Kidney tubule cell (primary cell): ENCODE measurements at regions not wholly inside any gene's neighbourhood (a gene's known extent, or its start where the extent isn't known, plus 50 kb on each side); places are given as distances from the start of the nearest gene placed in this dataset.

Experiments used
- DNase-seq: peaks from one replicate; pipeline ENCODE4 v3.0.0-alpha.2; 2018; ENCODE audit warnings: low spot score

DNA sequence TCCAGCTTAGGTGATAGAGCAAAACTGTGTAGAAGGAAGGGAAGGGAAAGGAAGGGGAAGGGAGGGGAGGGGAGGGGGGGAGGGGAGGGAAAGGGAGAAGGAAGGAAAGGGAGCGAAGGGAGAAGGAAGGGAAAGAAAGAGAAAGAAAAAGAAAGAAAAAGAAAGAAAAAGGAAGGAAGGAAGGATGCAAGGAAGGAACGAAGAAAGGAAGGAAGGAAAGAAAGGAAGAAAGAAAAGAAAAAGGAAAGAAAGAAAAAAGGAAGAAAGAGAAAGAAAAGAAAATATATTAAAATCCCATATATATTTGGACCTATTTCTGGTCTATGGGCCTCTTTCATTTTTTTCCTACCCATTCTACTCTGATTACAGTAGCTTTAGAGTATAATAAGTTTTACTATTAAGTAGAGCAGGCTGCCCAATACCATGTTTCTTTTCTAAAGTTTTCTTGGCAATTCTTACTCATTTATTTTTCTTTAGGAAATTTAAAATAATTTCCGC is 229.1 kb downstream of the AUH start:
- DNase-seq: no peak

GRCh38 chr9:91134608-91135007 is 227.1 kb downstream of the AUH start:
- DNase-seq: no peak

- no peak for DNase-seq
These were observed 224.3 kb downstream of the AUH start for GRCh38 chr9:91137391-91137790.

DNA sequence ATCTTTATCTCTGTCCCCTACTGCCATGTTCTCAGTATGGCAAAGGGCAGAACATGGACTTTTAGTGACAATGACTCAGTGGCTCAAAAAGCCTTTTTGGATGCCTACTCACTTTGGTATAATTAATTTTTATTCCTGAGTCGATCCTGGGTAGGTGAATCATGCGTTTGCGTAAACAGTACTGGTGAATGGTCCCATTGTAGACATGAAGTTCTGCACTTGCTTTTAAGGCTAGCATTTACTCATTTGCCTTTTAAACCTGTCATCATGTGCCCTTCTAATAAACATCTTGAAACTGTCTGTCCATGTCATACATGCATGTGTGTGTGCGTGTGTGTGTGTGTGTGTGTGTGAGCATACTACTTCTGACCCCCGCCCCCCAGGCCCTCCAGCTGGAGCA is 223.0 kb downstream of the AUH start:
- peak; percentile 55 for DNase-seq

DNA sequence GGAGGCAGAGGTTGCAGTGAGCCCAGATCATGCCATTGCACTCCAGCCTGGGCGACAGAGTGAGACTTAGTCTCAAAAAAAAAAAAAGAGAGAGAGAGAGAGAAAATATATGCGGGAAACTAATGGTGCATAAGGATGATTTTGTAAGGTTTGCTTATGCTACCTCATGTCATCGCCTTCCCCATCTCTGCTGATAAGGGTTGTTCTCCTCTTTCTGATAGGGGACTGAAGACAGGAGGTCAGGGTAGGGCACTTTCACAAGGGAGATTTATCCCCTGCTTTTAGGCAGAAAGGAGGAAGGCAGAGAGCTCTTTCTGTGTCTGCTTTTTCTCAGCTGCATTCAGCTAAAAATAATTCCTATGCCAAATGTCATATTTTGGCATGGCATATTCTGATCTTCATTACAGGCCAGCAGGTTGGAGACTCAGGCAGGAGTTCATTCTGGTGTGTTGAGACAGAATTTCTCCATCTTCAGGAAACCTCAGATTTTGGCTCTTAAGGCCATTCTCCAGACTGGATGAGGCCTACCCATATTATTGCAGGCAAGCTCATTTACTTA is 220.2 kb downstream of the AUH start:
- no peak for DNase-seq

DNA sequence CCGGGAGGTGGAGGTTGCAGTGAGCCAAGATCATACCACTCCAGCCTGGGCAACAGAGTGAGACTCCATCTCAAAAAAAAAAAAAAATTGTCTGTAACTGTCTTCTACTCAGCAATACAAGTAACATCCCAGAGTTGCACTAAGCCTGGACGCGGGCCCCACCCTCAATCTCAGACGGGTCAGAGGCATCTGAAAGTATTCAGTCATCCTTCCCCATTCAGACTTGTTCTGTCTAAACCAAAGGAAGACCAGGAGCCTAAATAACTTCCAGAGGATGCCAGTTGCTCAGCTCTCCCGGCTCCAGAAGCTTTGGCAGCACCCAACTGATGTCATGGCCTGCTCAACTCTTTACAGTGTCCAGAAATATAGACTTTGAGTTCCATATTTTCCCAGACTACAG is 218.6 kb downstream of the AUH start:
- DNase-seq: no peak

DNA sequence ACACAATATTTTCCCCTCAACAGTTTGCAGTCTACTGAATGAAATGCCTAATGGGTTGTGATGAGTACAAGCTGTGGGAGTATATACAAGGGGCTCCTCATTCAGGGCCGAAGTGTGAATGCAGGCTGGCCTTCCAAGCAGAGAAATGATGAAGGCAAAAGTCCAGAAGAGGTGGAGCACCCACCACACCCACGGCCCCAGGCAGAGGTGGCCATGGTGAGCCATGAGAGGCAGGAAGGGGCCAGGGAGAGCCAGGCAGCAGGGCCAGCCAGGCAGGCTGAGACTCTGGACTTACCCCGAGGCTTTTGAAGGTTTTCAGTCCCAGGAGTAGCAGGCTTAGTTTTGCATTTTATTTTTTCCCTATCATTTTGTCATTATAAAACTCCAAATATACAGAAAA is 218.1 kb downstream of the AUH start:
- no peak for DNase-seq

- DNase-seq: no peak
These were observed 216.9 kb downstream of the AUH start for GRCh38 chr9:91144769-91145168.

DNA sequence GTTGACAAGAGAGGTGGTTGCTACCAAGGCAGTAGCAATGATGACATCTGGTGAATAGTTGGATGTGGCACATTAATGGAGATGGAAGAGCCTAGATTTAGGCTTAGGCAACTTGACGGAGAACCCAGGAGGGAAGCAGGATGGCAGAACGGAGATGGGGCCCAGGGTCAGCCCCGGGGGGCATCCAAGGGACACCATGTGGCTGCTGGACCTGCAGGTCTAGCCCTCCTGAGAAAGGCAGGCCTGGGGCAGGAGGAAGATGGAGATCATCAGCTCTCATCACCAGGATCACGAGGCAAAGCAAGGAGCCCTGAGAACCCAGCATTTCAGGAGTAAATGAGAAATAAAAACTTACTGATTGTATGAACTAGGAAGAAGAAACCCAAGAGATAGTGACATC is 216.2 kb downstream of the AUH start:
- DNase-seq: no peak

DNA sequence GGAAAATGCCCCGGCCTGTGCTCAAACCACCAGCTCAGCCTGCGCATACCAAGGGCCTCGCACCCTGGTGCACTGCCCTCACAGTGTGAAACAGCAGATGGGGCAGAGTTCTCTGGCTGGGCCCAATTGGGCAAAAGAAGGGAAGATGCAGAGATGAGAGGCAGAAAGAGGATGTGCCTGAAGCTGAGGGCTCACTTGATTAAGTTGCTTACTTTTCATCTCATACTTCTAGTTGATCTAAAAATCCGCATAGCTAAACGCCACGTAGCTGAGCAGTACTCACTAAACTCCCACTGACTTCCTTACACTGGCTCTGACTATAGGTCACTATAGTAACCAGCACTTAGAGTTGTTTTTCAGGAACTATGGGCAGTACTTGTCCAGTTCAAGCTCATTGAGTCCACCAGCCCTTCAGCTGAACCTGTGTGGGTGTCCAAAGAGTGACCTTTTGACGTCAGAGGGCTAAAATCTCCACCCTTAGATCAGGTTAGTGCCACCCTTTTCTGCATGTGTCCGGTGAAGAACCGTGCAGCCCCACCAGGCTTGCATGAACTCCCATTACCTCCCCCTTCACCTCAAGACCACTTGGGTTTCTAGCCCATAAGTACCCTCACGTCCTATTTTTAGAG is 215.2 kb downstream of the AUH start:
- peak; percentile 27 for DNase-seq

DNA sequence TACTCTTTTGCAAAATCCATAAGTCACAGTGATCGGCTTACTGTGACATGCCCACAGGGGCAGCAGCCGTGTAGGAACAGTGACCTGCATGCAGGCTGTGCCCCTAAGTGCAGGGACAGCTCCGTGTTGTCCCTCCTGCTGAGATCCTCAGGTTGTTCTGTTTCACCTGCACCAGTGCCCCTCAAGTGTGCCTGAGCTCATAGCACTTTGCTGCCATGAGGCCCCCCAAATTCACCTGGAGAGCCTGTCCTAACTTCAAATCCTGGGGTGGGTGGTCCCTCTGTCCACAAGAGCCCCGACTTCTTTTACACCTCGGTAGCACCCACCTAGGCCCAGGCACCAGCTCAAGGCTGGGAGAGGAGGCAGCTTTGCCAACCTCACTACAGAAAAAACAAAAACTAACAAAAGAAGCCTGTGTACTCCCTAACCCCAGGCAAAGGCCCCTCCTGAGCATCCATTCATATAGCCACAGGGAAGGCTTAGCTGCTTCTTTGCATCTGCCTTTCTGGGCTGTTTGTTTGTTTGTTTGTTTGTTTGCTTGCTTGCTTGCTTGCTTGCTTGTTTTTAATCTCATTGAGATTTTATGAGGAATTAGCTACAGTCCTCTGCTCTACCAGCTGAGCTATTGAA is 214.5 kb downstream of the AUH start:
- no peak for DNase-seq

GRCh38 chr9:91148306-91148705 is 213.4 kb downstream of the AUH start:
- no peak for DNase-seq

DNA sequence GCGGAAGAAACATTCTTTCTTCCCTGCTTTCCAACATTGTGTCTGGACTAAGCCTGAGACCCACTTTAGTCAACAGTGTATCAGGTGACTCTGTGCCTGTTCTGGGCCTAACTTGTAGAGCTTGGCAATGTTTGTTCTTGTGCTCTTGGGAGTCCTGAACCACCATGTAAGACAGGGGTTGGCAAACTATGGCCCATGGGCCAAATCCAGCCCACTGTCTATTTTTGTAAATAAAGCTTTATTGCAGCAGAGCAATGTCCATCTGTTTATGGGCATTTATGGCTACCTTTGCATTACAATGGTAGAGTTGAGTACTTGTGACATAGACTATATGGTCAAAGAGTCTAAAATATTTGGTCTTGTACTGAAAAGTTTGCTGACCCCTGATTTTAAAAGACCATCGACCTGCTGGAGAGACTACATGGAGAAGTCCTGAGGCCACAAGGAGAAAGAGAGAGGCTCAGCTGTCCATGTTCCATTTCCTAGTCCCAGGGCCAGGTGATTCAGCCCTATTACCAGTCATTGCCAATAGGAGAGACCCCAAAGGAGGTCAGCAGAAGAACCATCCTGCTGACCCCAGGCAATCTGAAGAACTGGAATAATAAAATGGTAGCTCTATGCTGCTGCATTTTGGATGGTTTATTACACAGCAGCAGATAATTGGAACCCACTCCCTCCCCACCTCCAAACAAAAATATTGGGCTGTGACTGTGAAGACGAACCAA is 211.3 kb downstream of the AUH start:
- DNase-seq: no peak

GRCh38 chr9:91150998-91151717 is 210.6 kb downstream of the AUH start:
- DNase-seq: no peak

GRCh38 chr9:91151718-91152095 is 210.0 kb downstream of the AUH start:
- DNase-seq: no peak

DNA sequence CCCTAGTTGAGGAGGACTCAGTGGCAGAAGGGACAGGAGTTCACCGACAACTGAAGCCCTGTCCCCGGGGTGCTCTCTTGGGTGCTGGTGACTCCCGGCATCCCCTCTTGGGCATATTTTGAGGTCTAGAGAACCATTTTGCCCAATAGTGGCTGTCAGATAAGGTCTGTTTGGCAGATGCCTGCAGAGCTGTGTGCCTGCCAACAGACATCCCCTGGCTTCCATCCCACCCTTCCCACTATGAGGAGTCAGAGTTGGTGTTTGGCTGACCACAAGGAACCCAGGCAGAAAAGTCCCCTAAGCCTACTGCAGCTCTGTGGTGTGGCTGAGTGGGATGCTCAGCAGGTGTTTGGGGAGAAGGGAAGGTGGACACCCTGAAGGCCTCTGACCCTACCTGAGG is 207.0 kb downstream of the AUH start:
- DNase-seq: no peak

DNA sequence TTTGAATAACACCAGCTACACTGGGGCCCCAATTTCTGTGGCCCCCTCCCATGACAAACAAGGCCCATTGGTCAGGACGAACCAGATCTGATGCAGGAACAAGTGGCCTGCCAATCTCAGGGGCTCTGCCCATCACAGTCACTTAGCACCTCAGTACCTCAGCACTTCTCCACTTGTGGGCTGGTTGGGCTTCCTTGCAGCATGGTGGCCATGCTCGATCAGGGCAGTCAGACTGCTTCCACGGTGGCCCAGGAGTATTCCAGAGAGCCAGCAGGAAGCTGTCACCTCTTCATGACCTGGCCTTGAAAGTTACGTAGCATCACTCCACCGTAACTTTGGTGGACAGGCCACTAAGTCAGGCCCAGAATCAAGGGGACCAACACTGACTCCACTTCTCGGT is 206.5 kb downstream of the AUH start:
- DNase-seq: no peak

DNA sequence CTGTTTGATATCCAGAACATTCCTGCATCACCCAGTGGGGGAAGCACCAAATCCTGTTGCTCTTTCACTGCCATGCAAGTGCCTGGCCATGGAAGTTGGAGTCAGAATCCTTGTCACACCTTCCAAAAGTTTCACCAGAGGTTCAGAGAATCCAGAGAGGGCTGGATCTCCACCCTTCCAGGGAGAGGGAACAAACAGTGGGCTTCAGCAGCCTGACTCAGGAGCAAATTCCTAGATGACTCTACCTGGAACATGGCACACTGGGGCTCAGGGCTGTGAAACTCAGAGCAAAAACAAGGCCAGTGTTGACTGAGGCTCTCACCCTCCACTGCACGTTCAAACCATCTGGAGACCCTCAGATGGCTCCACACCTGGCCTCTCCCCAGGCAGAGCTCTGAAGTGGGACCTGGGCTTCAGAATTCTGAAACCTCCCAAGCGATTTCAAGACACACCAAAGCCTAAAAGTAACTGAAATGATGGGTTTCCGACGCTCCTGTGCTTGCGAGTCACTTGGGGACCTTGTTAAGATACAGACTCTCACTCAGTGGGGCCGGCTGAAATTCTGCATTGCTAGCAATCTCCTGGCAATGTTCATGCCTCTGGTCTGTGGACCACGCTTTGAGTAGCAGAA is 205.9 kb downstream of the AUH start:
- no peak for DNase-seq

DNA sequence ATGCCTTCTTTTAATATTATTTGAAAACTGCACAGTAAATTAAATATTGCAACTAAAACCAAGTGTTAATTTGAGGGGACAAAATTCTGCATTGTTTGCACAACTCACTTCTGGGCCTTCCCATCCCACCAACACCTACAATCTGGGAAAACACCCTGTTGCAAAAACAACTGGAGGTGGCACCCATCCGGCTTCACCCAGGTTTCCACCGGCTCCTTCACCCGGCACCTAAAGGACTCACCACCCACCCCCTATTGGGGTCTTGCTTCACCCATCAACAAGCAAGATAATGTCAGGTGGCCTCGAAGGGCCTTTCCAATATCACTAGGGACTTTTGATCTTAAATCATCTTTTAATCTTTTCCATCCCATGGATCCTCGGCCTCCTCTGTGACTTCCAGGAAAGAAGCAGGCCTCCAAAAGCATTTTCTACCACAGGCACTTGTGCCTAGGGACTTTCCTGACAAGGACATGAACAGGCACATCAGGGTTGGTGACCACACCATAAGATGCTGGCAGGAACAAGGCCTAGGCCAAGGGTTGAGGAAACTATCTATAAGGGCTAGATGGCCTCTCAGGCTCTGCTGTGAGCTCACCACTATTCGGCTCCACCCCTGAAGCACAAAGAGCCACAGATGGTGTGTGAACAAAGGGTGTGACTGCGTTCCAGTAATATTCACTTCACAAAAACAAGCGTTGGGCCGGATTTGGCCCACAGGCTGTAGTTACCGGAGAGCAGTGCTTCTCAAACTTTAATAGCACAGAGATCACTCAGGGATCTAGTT is 205.1 kb downstream of the AUH start:
- DNase-seq: no peak

DNA sequence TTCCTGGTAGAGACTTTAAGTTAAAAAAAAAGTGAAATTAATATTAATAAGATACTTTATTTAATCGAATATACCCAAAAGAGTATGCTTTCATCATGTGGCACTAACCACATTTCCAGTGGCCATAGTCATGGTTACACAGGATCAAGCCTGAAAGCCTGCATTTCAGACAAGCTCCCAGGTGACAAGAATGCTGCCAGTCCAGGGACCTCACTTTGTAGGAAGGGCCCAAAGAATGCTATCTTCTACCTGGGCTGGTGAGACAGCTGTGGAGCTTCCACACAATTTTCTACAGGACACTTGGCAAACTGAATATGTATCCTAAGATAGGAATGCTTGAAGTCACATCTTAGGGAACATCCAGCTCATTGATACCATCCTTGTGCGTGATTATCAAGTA is 203.8 kb downstream of the AUH start:
- DNase-seq: no peak

GRCh38 chr9:91158286-91158685 is 203.4 kb downstream of the AUH start:
- DNase-seq: no peak
